ENCODE measurements at regions not wholly inside any gene's neighbourhood (a gene's known extent, or its start where the extent isn't known, plus 50 kb on each side); places are given as distances from the start of the nearest gene placed in this dataset.

DNA sequence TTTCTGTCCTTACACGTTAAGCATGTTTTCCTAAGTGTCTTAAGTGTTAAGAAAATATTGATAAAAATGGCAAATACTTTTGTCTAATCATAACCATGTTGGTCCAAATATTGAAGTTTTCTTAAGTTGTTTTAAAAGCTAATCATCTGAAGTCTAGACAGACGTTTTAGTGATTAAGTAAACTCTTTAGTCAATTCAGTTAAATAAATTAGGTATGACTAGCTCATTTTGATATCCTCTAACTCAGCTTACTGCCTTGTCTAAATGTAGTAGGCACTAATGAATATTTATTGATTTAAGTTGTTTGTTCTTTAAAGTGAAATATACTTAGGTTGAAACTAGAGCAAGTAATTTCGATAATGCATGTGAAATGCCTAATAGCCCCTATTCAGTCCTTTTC lies 471.8 kb upstream of the CHST9 start:
- Histone ChIP-seq H3K9me1 (ENCODE audit: insufficient read depth, low read length) (no peaks in the 10 kb centered on the region), H3K14ac (replicated peaks; ENCODE audit: low read depth, low read length) (no peak overlapping the region), H3K9ac (ENCODE audit: low read depth, low read length) (no peak overlapping the region), H4K20me1 (ENCODE audit: insufficient read depth, low read length) (no peaks in the 10 kb centered on the region), H3K9me3 (ENCODE audit: control insufficient read depth, insufficient read depth, low read length) (no peaks in the 10 kb centered on the region), H2BK20ac (ENCODE audit: low read depth, low read length) (no peak overlapping the region), H3K27ac (ENCODE audit: insufficient read depth, low read length) (no peak overlapping the region), H3K4me3 (ENCODE audit: insufficient read depth, low read depth, low read length) (no peak overlapping the region), H2BK15ac (ENCODE audit: low read depth, low read length) (no peak overlapping the region), H3K27me3 (ENCODE audit: control insufficient read depth, insufficient read depth, low read length) (no peaks in the 10 kb centered on the region), H3K4ac (ENCODE audit: low read depth, low read length) (no peak overlapping the region), H3K36me3 (ENCODE audit: control insufficient read depth, insufficient read depth, low read length) (no peaks in the 10 kb centered on the region), H2BK5ac (ENCODE audit: low read depth, low read length, poor library complexity, severe bottlenecking) (no peak overlapping the region), H4K8ac (ENCODE audit: low read depth in 2 of 2, low read length in 2 of 2) (no peak overlapping the region), H4K91ac (ENCODE audit: insufficient read depth, low read depth, low read length) (no peak overlapping the region), H3K79me1 (ENCODE audit: low read depth in 1 of 2, low read length in 2 of 2) (no peaks in the 10 kb centered on the region), H2AK9ac (replicated peaks; ENCODE audit: low read depth, low read length, poor library complexity) (no peak overlapping the region), H3K18ac (ENCODE audit: low read depth, low read length) (no peak overlapping the region), H3K4me1 (ENCODE audit: control insufficient read depth, insufficient read depth, low read length) (no peaks in the 10 kb centered on the region), H3K23ac (ENCODE audit: low read depth, low read length) (no peak overlapping the region), H2BK120ac (ENCODE audit: low read depth, low read length) (no peak overlapping the region), H3K4me2 (ENCODE audit: low read depth, low read length) (no peak overlapping the region), H4K5ac (ENCODE audit: low read depth, low read length) (no peak overlapping the region), H2AK5ac (ENCODE audit: low read depth, low read length) (no peak overlapping the region), H3K56ac (ENCODE audit: extremely low read depth, insufficient read depth, low read length) (no peak overlapping the region), H2AFZ (replicated peaks; ENCODE audit: low read length, poor library complexity) (no peak overlapping the region)
- ChIA-PET CTCF (no interaction called here), POLR2A (ENCODE audit: unreplicated experiment) (no interaction called here)
- no CpG with 5 or more reads among the region's 3 CpGs for WGBS, 2 experiments (ENCODE audit: extremely low coverage in 2 of 2, insufficient read length in 1 of 2)
- TF ChIP-seq POLR2A (IDR thresholded peaks at IDR 0.05; ENCODE audit: low read depth, low read length) = no peak
- TF ChIP-seq BHLHE40 (IDR thresholded peaks at IDR 0.05; ENCODE audit: low read depth, low read length) = no peak
- no peak for TF ChIP-seq MAFK (IDR thresholded peaks at IDR 0.05; ENCODE audit: low read depth, low read length)
- no peak for TF ChIP-seq CEBPB (IDR thresholded peaks at IDR 0.05; ENCODE audit: low read depth, low read length)
- no peak for TF ChIP-seq RAD21 (IDR thresholded peaks at IDR 0.05; ENCODE audit: low read length)
- TF ChIP-seq CHD1 (IDR thresholded peaks at IDR 0.05; ENCODE audit: low read depth, low read length) = no peak
- TF ChIP-seq RCOR1 (IDR thresholded peaks at IDR 0.05; ENCODE audit: insufficient replicate concordance, low read length) = no peak
- TF ChIP-seq, protein P1, sequence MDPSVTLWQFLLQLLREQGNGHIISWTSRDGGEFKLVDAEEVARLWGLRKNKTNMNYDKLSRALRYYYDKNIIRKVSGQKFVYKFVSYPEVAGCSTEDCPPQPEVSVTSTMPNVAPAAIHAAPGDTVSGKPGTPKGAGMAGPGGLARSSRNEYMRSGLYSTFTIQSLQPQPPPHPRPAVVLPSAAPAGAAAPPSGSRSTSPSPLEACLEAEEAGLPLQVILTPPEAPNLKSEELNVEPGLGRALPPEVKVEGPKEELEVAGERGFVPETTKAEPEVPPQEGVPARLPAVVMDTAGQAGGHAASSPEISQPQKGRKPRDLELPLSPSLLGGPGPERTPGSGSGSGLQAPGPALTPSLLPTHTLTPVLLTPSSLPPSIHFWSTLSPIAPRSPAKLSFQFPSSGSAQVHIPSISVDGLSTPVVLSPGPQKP (IDR thresholded peaks at IDR 0.05; ENCODE audit: borderline replicate concordance, low read depth, low read length) = no peak
- TF ChIP-seq MAZ (IDR thresholded peaks at IDR 0.05; ENCODE audit: borderline replicate concordance, low read depth, low read length) = no peak
- no peak for TF ChIP-seq MXI1 (IDR thresholded peaks at IDR 0.05; ENCODE audit: borderline replicate concordance, low read depth, low read length)
- TF ChIP-seq, protein P2, sequence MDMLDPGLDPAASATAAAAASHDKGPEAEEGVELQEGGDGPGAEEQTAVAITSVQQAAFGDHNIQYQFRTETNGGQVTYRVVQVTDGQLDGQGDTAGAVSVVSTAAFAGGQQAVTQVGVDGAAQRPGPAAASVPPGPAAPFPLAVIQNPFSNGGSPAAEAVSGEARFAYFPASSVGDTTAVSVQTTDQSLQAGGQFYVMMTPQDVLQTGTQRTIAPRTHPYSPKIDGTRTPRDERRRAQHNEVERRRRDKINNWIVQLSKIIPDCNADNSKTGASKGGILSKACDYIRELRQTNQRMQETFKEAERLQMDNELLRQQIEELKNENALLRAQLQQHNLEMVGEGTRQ (IDR thresholded peaks at IDR 0.05; ENCODE audit: low read depth, low read length) = no peak
- TF ChIP-seq FOS (IDR thresholded peaks at IDR 0.05; ENCODE audit: low read depth, low read length) = no peak
- TF ChIP-seq NFE2L2 (IDR thresholded peaks at IDR 0.05; ENCODE audit: low read depth, low read length) = no peak
- no peak for TF ChIP-seq RFX5 (IDR thresholded peaks at IDR 0.05; ENCODE audit: low read depth, low read length)
- intact Hi-C loops (cut with micrococcal nuclease) = no loop called here
- DNase-seq = no peak
- in situ Hi-C loops (cut with MboI; ENCODE audit: low sequenced_read_pairs) = no loop called here
- no peak for ATAC-seq (ENCODE audit: low read depth)
- no TSS peak for BruUV-seq (replicated peaks)
- dilution Hi-C loops (cut with HindIII; ENCODE audit: low sequenced_read_pairs, unreplicated experiment) = no loop called here
